Retinal pigment epithelial cell (primary cell): ENCODE measurements at regions not wholly inside any gene's neighbourhood (a gene's known extent, or its start where the extent isn't known, plus 50 kb on each side); places are given as distances from the start of the nearest gene placed in this dataset.

Experiments used
- DNase-seq: peaks from one replicate; pipeline ENCODE4 v3.0.0-alpha.2; 2010; ENCODE audit warnings: low read depth
- H3K4me3 ChIP-seq: 2 replicates; pipeline ENCODE4 v1.5.1; 2011; ENCODE audit warnings: mild to moderate bottlenecking, low read length, control low read depth, moderate library complexity
- CTCF ChIP-seq: conservative IDR thresholded peaks from 2 replicates; pipeline ENCODE4 v1.5.1; 2011; ENCODE audit warnings: low read depth, low read length, control low read depth, inconsistent platforms

- peak; percentile 83 for DNase-seq
- TF ChIP-seq CTCF, result no peak
- H3K4me3 ChIP-seq, result no peak overlapping the region
These were observed 289.3 kb downstream of the PTEN start for GRCh38 chr10:88152728-88153133.

GRCh38 chr10:88154596-88155250 is 291.3 kb downstream of the PTEN start:
- no peak for TF ChIP-seq CTCF
- no peak overlapping the region for H3K4me3 ChIP-seq
- DNase-seq, result no peak

- DNase-seq, result no peak
- no peak overlapping the region for H3K4me3 ChIP-seq
- no peak for TF ChIP-seq CTCF
These were observed 292.9 kb downstream of the PTEN start for GRCh38 chr10:88156341-88156740.

- peak; percentile 45 for DNase-seq
- TF ChIP-seq CTCF, result no peak
- no peak overlapping the region for H3K4me3 ChIP-seq
These were observed 294.6 kb downstream of the PTEN start for GRCh38 chr10:88157981-88158465.

GRCh38 chr10:88158526-88159122 is 295.2 kb downstream of the PTEN start:
- no peak for DNase-seq
- no peak overlapping the region for H3K4me3 ChIP-seq
- TF ChIP-seq CTCF, result no peak

GRCh38 chr10:88159127-88159829 is 295.9 kb downstream of the PTEN start:
- no peak overlapping the region for H3K4me3 ChIP-seq
- no peak for TF ChIP-seq CTCF
- no peak for DNase-seq
